A549 (cell line): ENCODE measurements at regions not wholly inside any gene's neighbourhood (a gene's known extent, or its start where the extent isn't known, plus 50 kb on each side); places are given as distances from the start of the nearest gene placed in this dataset.

Source experiments
- ATAC-seq, 2 experiments: fragments of 200-7000 bp in 1 of 2; fragments of >200 bp in 1 of 2; cut with Nextera tagmentation in 1 of 2; cut with Tn5 transposase in 1 of 2; 3 replicates each; pipeline versions ENCODE4 v1.8.0 to v1.9.1; 2018 to 2020; ENCODE audit warnings: mild to moderate bottlenecking in 1 of 2, moderate library complexity in 1 of 2
- CTCF ChIA-PET: fragments of 300-600 bp; sonication (Branson Sonifier 250); formaldehyde crosslinking; extraction: SDS; loops from one replicate; lab custom pipeline; 2021; ENCODE audit warnings: antibody characterized with exemption, inconsistent platforms; lab: Yijun Ruan, JAX
- POLR2A ChIA-PET: fragments of 350-600 bp; formaldehyde crosslinking; extraction: SDS; loops from one replicate; lab custom pipeline; 2021; ENCODE audit warnings: antibody characterized with exemption, inconsistent platforms; lab: Yijun Ruan, JAX
- DNase-seq, 2 experiments: peaks; one replicate each; pipeline versions ENCODE4 v3.0.0 to v3.0.0-alpha.2; 2011 to 2016; ENCODE audit warnings: low read depth in 1 of 2, low spot score in 1 of 2
- FAIRE-seq: peaks from 2 replicates; lab custom pipeline; 2011; peaks lifted over from hg19 to GRCh38; lab: Jason Lieb, UNC
- H3K27ac ChIP-seq, 2 experiments: fragments of >200 bp; sonication (Bioruptor Twin); formaldehyde crosslinking; 3 replicates each; pipeline ENCODE4 v1.5.1; 2016 to 2017
- H3K4me1 ChIP-seq: fragments of >200 bp; sonication (Bioruptor Twin); formaldehyde crosslinking; 3 replicates; pipeline ENCODE4 v1.6.1; 2016
- H3K4me2 ChIP-seq: fragments of >200 bp; sonication (Bioruptor Twin); formaldehyde crosslinking; 3 replicates; pipeline ENCODE4 v1.6.1; 2016
- H3K4me3 ChIP-seq: fragments of >200 bp; sonication (Bioruptor Twin); formaldehyde crosslinking; 3 replicates; pipeline ENCODE4 v1.5.1; 2016
- H3K9me3 ChIP-seq: fragments of >200 bp; sonication (Bioruptor Twin); formaldehyde crosslinking; 3 replicates; pipeline ENCODE4 v1.6.1; 2016
- BCL3 ChIP-seq: fragments of >200 bp; sonication (Bioruptor Twin); formaldehyde crosslinking; IDR thresholded peaks from 3 replicates; pipeline ENCODE4 v1.6.1; 2016
- CBX8 ChIP-seq: fragments of 200-600 bp; sonication (generic); IDR thresholded peaks from 2 replicates; pipeline ENCODE4 v1.6.1; 2016
- FOSB ChIP-seq: fragments of 250-450 bp; sonication (Bioruptor Pico); IDR thresholded peaks from 2 replicates; pipeline ENCODE4 v1.5.0; 2020; ENCODE audit warnings: mild to moderate bottlenecking, moderate library complexity
- HDAC2 ChIP-seq: fragments of 200-600 bp; sonication (generic); IDR thresholded peaks from 2 replicates; pipeline ENCODE4 v1.6.1; 2016
- HEYL ChIP-seq: fragments of 250-450 bp; sonication (Bioruptor Pico); IDR thresholded peaks from 2 replicates; pipeline ENCODE4 v1.8.0; 2021; ENCODE audit warnings: mild to moderate bottlenecking, moderate library complexity
- HMGXB4 ChIP-seq: fragments of 250-450 bp; sonication (Bioruptor Pico); IDR thresholded peaks from 2 replicates; pipeline ENCODE4 v1.5.0; 2021; ENCODE audit warnings: mild to moderate bottlenecking, moderate library complexity, borderline replicate concordance
- HOXA7 ChIP-seq: fragments of 250-450 bp; sonication (Bioruptor Pico); IDR thresholded peaks from 2 replicates; pipeline ENCODE4 v1.5.0; 2020; ENCODE audit warnings: mild to moderate bottlenecking, moderate library complexity
- HOXB5 ChIP-seq: fragments of 250-450 bp; sonication (Bioruptor Pico); IDR thresholded peaks from 2 replicates; pipeline ENCODE4 v1.5.0; 2020; ENCODE audit warnings: mild to moderate bottlenecking, moderate library complexity
- JUN ChIP-seq, 2 experiments: fragments of >200 bp; sonication (Bioruptor Twin); formaldehyde crosslinking; IDR thresholded peaks; 2 replicates in 1 of 2; 3 replicates in 1 of 2; pipeline ENCODE4 v1.6.1; 2016 to 2017
- KDM5A ChIP-seq: fragments of 200-600 bp; sonication (generic); IDR thresholded peaks from 2 replicates; pipeline ENCODE4 v1.6.1; 2016; ENCODE audit warnings: antibody characterized with exemption, mild to moderate bottlenecking
- MYC ChIP-seq: IDR thresholded peaks from 2 replicates; pipeline ENCODE4 v1.6.1; 2012; ENCODE audit warnings: mild to moderate bottlenecking, inconsistent platforms, low read length, improper control_type of control experiment, borderline replicate concordance
- RAD21 ChIP-seq, 2 experiments: fragments of >200 bp in 1 of 2; sonication (Bioruptor Twin) in 1 of 2; formaldehyde crosslinking in 1 of 2; IDR thresholded peaks in 1 of 2; conservative IDR thresholded peaks in 1 of 2; 2 replicates in 1 of 2; 3 replicates in 1 of 2; pipeline ENCODE4 v1.6.1; 2012 to 2018; ENCODE audit warnings: inconsistent platforms in 1 of 2
- RFX5 ChIP-seq: fragments of 450-650 bp; IDR thresholded peaks from 2 replicates; pipeline ENCODE4 v1.7.1; 2014; ENCODE audit warnings: antibody characterized with exemption, mild to moderate bottlenecking, moderate library complexity
- TP53 ChIP-seq: fragments of 250-450 bp; sonication (Bioruptor Pico); IDR thresholded peaks from 2 replicates; pipeline ENCODE4 v1.5.0; 2021; ENCODE audit warnings: mild to moderate bottlenecking, moderate library complexity
- ZSCAN20 ChIP-seq: fragments of 250-450 bp; sonication (Bioruptor Pico); IDR thresholded peaks from 2 replicates; pipeline ENCODE4 v1.8.0; 2022; ENCODE audit warnings: mild to moderate bottlenecking, moderate library complexity
- WGBS: methylation state at CpG from one replicate; pipeline ENCODE4 v1.1.6; 2017; ENCODE audit errors: missing lambda C conversion rate; 5-methylcytosine and 5-hydroxymethylcytosine counted together
- TF ChIP-seq, protein P1 (sequence below): fragments of 250-450 bp; sonication (Bioruptor Pico); IDR thresholded peaks from 2 replicates; pipeline ENCODE4 v1.5.0; 2020; ENCODE audit warnings: low read depth, mild to moderate bottlenecking, moderate library complexity
- TF ChIP-seq, protein P2 (sequence below): fragments of >200 bp; sonication (Bioruptor Twin); formaldehyde crosslinking; IDR thresholded peaks from 3 replicates; pipeline ENCODE4 v1.5.1; 2016
- TF ChIP-seq, protein P3 (sequence below): fragments of >200 bp; sonication (Bioruptor Twin); formaldehyde crosslinking; IDR thresholded peaks from 2 replicates; pipeline ENCODE4 v1.6.1; 2016

DNA sequence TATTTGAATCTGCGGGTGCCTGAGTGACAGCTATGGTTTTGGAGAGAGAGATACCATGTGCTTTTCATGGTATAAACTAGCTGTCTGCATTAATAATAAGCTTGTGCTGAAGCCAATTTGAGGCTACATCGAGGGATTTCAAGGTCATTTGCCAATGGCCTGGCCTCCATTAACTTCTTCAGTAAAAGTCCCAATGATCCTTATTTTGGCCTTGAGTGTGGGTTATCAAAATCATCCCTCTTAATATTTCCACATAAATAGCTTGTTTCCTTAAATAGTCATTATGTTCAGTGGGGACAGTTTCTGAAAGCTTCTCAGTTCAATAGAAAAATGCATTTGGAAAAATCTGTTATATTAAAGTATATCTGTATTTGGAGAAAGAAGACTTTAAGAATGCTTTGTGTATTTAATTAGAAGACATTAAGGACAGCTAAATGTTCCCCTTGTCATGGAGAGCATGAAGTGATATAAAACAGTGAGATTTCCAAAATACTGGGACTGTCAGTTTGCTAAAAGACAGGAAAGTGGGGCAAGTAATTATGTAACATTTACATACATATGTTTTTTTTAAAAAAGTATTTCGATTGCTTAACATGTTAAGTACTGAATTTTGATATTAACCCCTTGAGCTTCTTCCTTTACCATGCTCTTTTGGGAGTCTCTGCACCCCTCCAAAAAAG lies 355.5 kb upstream of the ZEB2 start (continued):
- TF ChIP-seq JUN (IDR thresholded peaks at IDR 0.05) (no peak), BCL3 (no peak), HOXA7 (CRISPR knock-in tag) (no peak)
- TF ChIP-seq, protein P1, sequence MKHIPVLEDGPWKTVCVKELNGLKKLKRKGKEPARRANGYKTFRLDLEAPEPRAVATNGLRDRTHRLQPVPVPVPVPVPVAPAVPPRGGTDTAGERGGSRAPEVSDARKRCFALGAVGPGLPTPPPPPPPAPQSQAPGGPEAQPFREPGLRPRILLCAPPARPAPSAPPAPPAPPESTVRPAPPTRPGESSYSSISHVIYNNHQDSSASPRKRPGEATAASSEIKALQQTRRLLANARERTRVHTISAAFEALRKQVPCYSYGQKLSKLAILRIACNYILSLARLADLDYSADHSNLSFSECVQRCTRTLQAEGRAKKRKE (CRISPR knock-in tag) = no peak
- TF ChIP-seq, protein P2, sequence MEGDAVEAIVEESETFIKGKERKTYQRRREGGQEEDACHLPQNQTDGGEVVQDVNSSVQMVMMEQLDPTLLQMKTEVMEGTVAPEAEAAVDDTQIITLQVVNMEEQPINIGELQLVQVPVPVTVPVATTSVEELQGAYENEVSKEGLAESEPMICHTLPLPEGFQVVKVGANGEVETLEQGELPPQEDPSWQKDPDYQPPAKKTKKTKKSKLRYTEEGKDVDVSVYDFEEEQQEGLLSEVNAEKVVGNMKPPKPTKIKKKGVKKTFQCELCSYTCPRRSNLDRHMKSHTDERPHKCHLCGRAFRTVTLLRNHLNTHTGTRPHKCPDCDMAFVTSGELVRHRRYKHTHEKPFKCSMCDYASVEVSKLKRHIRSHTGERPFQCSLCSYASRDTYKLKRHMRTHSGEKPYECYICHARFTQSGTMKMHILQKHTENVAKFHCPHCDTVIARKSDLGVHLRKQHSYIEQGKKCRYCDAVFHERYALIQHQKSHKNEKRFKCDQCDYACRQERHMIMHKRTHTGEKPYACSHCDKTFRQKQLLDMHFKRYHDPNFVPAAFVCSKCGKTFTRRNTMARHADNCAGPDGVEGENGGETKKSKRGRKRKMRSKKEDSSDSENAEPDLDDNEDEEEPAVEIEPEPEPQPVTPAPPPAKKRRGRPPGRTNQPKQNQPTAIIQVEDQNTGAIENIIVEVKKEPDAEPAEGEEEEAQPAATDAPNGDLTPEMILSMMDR = no peak
- TF ChIP-seq, all 56 proteins: peak for 0

DNA sequence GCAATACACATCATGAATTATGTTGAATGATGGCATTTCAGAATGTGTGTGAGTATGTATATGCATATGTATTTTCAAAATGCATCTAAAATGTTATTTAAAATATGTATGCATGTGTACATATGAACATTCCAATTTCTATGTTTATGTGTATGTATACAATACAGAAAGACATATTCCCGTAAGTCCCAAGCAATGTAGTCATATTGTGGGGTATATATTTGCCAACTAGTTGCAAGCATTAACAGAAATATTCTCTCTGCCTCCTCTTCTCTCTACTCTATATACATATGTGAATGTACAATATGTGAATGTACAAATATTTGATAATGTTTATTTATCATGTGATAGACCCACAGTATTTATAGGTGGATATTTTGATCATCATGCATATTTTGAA lies 345.8 kb upstream of the ZEB2 start:
- WGBS = 92% methylated on average over 1 of the region's 1 CpG
- no peak for ATAC-seq
- CTCF ChIA-PET = no interaction called here

GRCh38 chr2:144859716-144860115 lies 339.8 kb upstream of the ZEB2 start:
- POLR2A ChIA-PET = no interaction called here
- no peak for FAIRE-seq
- CTCF ChIA-PET = no interaction called here
- no peak for DNase-seq
- Histone ChIP-seq H3K9me3 (no peaks in the 10 kb centered on the region; the same call in 2 of the 3 replicates), H3K27ac (no peak overlapping the region), H3K4me2 (no peak overlapping the region), H3K4me1 (no peaks in the 10 kb centered on the region), H3K4me3 (no peak overlapping the region)
- ATAC-seq = no peak
- TF ChIP-seq HEYL (CRISPR knock-in tag) (no peak), ZSCAN20 (CRISPR knock-in tag) (no peak), KDM5A (no peak), CBX8 (no peak), RFX5 (no peak), TP53 (no peak), RAD21 (conservative IDR thresholded peaks at IDR 0.05 in 1 of 2, IDR thresholded peaks at IDR 0.05 in 1 of 2) (no peak), HOXB5 (CRISPR knock-in tag) (no peak), HMGXB4 (CRISPR knock-in tag) (no peak), MYC (no peak), FOSB (CRISPR knock-in tag) (no peak), HDAC2 (no peak)
- TF ChIP-seq, protein P3, sequence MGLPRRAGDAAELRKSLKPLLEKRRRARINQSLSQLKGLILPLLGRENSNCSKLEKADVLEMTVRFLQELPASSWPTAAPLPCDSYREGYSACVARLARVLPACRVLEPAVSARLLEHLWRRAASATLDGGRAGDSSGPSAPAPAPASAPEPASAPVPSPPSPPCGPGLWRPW = no peak
- WGBS = 73% methylated on average over 4 of the region's 4 CpGs

More for the DNA sequence above, 345.8 kb upstream of the ZEB2 start:
- H3K4me1 ChIP-seq = no peaks in the 10 kb centered on the region
- H3K4me2 ChIP-seq = no peak overlapping the region
- TF ChIP-seq RFX5 = no peak
- TF ChIP-seq, protein P2 = no peak
- TF ChIP-seq FOSB (CRISPR knock-in tag) = no peak
- H3K4me3 ChIP-seq = no peak overlapping the region
- FAIRE-seq (no peak), DNase-seq (no peak)
- POLR2A ChIA-PET = no interaction called here
- no peaks in the 10 kb centered on the region for H3K9me3 ChIP-seq
- H3K27ac ChIP-seq = no peak overlapping the region
